Lower lobe of right lung (tissue), 2 donors: ENCODE measurements at regions not wholly inside any gene's neighbourhood (a gene's known extent, or its start where the extent isn't known, plus 50 kb on each side); places are given as distances from the start of the nearest gene placed in this dataset.

Experiments
- ATAC-seq, 2 donors: fragments of 200-7000 bp; cut with Tn5 transposase; one replicate each; pipeline ENCODE4 v1.9.1; 2020 to 2022; ENCODE audit warnings: mild to moderate bottlenecking in 2 of 2, moderate library complexity in 2 of 2
- DNase-seq: peaks from one replicate; pipeline ENCODE4 v3.0.0-alpha.2; 2020
- H3K27ac ChIP-seq: fragments of 200-600 bp; one replicate; pipeline ENCODE4 v1.8.0; 2022
- H3K27me3 ChIP-seq: fragments of 200-600 bp; one replicate; pipeline ENCODE4 v1.8.0; 2022; ENCODE audit warnings: low read depth
- H3K36me3 ChIP-seq: fragments of 200-600 bp; one replicate; pipeline ENCODE4 v1.8.0; 2022; ENCODE audit warnings: mild to moderate bottlenecking
- H3K4me1 ChIP-seq: fragments of 200-600 bp; one replicate; pipeline ENCODE4 v1.8.0; 2022
- H3K4me3 ChIP-seq: fragments of 200-600 bp; one replicate; pipeline ENCODE4 v1.8.0; 2022; ENCODE audit warnings: mild to moderate bottlenecking
- H3K9me3 ChIP-seq: fragments of 200-600 bp; one replicate; pipeline ENCODE4 v1.8.0; 2022
- CTCF ChIP-seq: fragments of 200-600 bp; IDR thresholded peaks from one replicate; pipeline ENCODE4 v1.8.0; 2022; ENCODE audit warnings: antibody characterized with exemption, mild to moderate bottlenecking
- intact Hi-C: fragments of 100-400 bp; cut with DNase I; formaldehyde crosslinking; loops from one replicate; pipeline ENCODE4 v1.11.0; 2022
- donor health status: DM: no; HTN: yes; CAD: no; lungs with severe emphysema.

DNA sequence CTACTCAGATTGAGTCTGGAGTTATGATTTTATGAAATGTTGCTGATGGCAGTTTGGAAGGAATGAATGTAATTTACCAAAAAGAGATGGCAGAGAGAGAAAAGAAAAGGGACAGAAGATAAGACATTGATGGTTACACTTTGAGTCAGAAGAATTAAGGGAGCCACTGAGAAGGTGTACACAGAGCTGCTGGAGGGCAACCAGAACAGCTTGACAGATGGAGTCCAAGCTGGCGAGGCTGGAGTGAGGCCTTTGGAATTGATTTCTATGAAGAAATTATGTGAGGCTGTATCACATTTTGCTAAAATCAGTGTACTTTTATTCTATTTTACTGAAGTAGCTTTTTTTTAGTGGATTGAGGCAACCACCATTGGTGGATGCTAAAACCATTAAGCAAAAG, 740.5 kb downstream of the REEP3 start:
- Histone ChIP-seq H3K27ac (no peak overlapping the region), H3K27me3 (no peaks in the 10 kb centered on the region), H3K36me3 (no peaks in the 10 kb centered on the region), H3K9me3 (no peaks in the 10 kb centered on the region), H3K4me3 (no peak overlapping the region), H3K4me1 (no peaks in the 10 kb centered on the region)
- ATAC-seq, result no peak
- TF ChIP-seq CTCF, result no peak
- no peak for DNase-seq
- intact Hi-C loops, result no loop called here

DNA sequence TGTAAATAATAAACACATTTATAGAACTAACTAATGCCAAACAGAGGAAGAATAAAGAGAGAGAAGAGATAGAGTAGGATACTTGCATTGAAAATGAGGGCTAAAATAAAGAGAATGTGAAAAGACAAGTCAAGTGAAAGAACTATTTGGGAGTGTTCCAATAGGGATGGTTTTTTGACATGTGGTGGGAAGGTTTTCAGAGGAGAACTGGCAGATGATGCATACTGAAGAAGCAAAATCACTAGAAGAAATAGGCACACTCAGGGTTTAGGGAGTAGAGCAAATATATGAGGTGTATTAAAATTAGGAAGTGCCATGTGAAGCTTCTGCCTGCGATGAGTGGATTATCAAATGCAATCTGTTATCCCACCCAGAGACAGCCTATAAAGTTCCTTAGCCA, 744.8 kb downstream of the REEP3 start:
- no peak for DNase-seq
- intact Hi-C loops, result no loop called here

DNA sequence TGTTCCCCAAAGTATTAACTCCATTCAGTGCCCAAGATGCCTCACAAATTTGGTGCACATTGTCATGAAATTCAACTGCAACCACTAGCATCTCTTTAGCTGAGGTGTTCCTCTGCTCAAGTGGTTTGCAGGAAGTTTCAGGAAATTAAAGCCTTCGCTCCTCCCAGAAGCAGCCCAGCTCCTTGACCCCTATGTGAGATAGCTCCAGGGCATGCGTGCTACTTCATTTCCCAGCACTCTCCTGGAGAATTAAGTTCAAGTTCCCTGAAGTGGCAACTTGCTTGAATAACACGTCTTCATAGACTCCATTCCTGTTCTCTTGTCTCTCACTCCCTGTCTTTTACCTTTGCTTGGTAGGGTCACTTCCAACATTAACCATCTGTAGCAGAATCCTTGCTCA, 750.3 kb downstream of the REEP3 start:
- no peaks in the 10 kb centered on the region for H3K4me1 ChIP-seq
- H3K36me3 ChIP-seq, result no peaks in the 10 kb centered on the region
- no peak overlapping the region for H3K4me3 ChIP-seq
- no peak for ATAC-seq
- no peak overlapping the region for H3K27ac ChIP-seq
- intact Hi-C loops, result no loop called here
- H3K27me3 ChIP-seq, result no peaks in the 10 kb centered on the region
- TF ChIP-seq CTCF, result no peak
- DNase-seq, result no peak
- H3K9me3 ChIP-seq, result no peaks in the 10 kb centered on the region

More for the DNA sequence above, 744.8 kb downstream of the REEP3 start:
- no peaks in the 10 kb centered on the region for H3K9me3 ChIP-seq
- ATAC-seq, result no peak
- no peak overlapping the region for H3K4me3 ChIP-seq
- no peak overlapping the region for H3K27ac ChIP-seq
- no peaks in the 10 kb centered on the region for H3K27me3 ChIP-seq
- H3K36me3 ChIP-seq, result no peaks in the 10 kb centered on the region
- H3K4me1 ChIP-seq, result no peaks in the 10 kb centered on the region
- TF ChIP-seq CTCF, result no peak

- DNase-seq (no peak), ATAC-seq (no peak)
- Histone ChIP-seq H3K27me3 (no peaks in the 10 kb centered on the region), H3K4me3 (no peak overlapping the region), H3K9me3 (no peaks in the 10 kb centered on the region), H3K4me1 (no peaks in the 10 kb centered on the region), H3K36me3 (no peaks in the 10 kb centered on the region), H3K27ac (no peak overlapping the region)
- TF ChIP-seq CTCF, result no peak
- intact Hi-C loops, result no loop called here
These were observed 750.8 kb downstream of the REEP3 start for GRCh38 chr10:64271983-64272382.

DNA sequence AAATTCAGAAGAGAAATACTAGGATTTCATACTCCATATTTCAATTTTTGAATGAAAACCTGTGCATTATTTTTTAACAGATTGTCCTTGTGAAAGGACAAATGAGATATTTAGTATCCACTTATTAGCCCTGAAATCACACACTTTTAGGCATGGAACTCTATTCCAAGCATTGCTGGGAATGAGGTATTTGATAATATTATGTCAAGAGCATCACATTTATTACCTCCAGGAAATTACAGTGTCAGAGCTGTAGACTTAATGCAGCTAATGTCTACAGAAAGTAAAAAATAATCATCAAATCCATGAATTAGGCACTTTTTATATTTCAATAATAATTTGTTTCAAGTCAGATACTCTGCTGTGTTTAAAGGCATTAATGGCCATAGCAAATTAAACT, 753.8 kb downstream of the REEP3 start:
- no peak for TF ChIP-seq CTCF
- H3K4me1 ChIP-seq, result no peaks in the 10 kb centered on the region
- DNase-seq (no peak), ATAC-seq (no peak)
- intact Hi-C loops, result no loop called here
- no peaks in the 10 kb centered on the region for H3K36me3 ChIP-seq
- no peak overlapping the region for H3K27ac ChIP-seq
- no peaks in the 10 kb centered on the region for H3K27me3 ChIP-seq
- H3K4me3 ChIP-seq, result no peak overlapping the region
- H3K9me3 ChIP-seq, result no peaks in the 10 kb centered on the region

- ATAC-seq (no peak), DNase-seq (no peak)
- Histone ChIP-seq H3K36me3 (no peaks in the 10 kb centered on the region), H3K9me3 (no peaks in the 10 kb centered on the region), H3K4me1 (no peaks in the 10 kb centered on the region), H3K4me3 (no peak overlapping the region), H3K27me3 (no peaks in the 10 kb centered on the region), H3K27ac (no peak overlapping the region)
- intact Hi-C loops, result no loop called here
- TF ChIP-seq CTCF, result no peak
These were observed 754.6 kb downstream of the REEP3 start for GRCh38 chr10:64275774-64276173.
